ENCODE measurements at regions not wholly inside any gene's neighbourhood (a gene's known extent, or its start where the extent isn't known, plus 50 kb on each side); places are given as distances from the start of the nearest gene placed in this dataset.

- H4K20me1 ChIP-seq (ENCODE audit: insufficient read depth, poor library complexity, severe bottlenecking): no peaks in the 10 kb centered on the region
- no peaks in the 10 kb centered on the region for H3K9me2 ChIP-seq (replicated peaks; ENCODE audit: insufficient read depth)
- H2AFZ ChIP-seq: no peak overlapping the region
- H3K27ac ChIP-seq: no peak overlapping the region
- no peaks in the 10 kb centered on the region for H3K27me3 ChIP-seq
- no peaks in the 10 kb centered on the region for H3K79me2 ChIP-seq
- TF ChIP-seq EZH2 (IDR thresholded peaks at IDR 0.05; ENCODE audit: borderline replicate concordance): no peak
- TF ChIP-seq EZH2phosphoT487 (IDR thresholded peaks at IDR 0.05; ENCODE audit: low read depth, severe bottlenecking, unreplicated experiment): no peak
- H3K4me3 ChIP-seq: no peak overlapping the region
- WGBS (ENCODE audit: low lambda C conversion rate, missing lambda C conversion rate): 72% methylated on average over 3 of the region's 3 CpGs
- H3K4me2 ChIP-seq: no peak overlapping the region
- no peak for DNase-seq (ENCODE audit: low spot score)
- no peaks in the 10 kb centered on the region for H3K4me1 ChIP-seq (ENCODE audit: insufficient read depth)
- no peaks in the 10 kb centered on the region for H3K9me3 ChIP-seq (ENCODE audit: low read depth)
- H3K36me3 ChIP-seq (replicated peaks; ENCODE audit: insufficient read depth, low read depth): no peaks in the 10 kb centered on the region
Measured at GRCh38 chr6:47897247-47897646, 115.4 kb downstream of the OPN5 start.

- Histone ChIP-seq H3K4me2 (no peak overlapping the region), H3K27me3 (no peaks in the 10 kb centered on the region), H3K79me2 (no peaks in the 10 kb centered on the region), H3K36me3 (replicated peaks; ENCODE audit: insufficient read depth, low read depth) (no peaks in the 10 kb centered on the region), H3K9me2 (replicated peaks; ENCODE audit: insufficient read depth) (no peaks in the 10 kb centered on the region), H3K4me1 (ENCODE audit: insufficient read depth) (no peaks in the 10 kb centered on the region), H3K4me3 (no peak overlapping the region), H4K20me1 (ENCODE audit: insufficient read depth, poor library complexity, severe bottlenecking) (no peaks in the 10 kb centered on the region), H3K27ac (no peak overlapping the region), H3K9me3 (ENCODE audit: low read depth) (no peaks in the 10 kb centered on the region), H2AFZ (no peak overlapping the region)
- WGBS (ENCODE audit: low lambda C conversion rate, missing lambda C conversion rate): 75% methylated on average over 7 of the region's 7 CpGs
- TF ChIP-seq CTCF (IDR thresholded peaks at IDR 0.05; ENCODE audit: poor library complexity): no peak
- TF ChIP-seq EZH2phosphoT487 (IDR thresholded peaks at IDR 0.05; ENCODE audit: low read depth, severe bottlenecking, unreplicated experiment): no peak
- TF ChIP-seq EZH2 (IDR thresholded peaks at IDR 0.05; ENCODE audit: borderline replicate concordance): no peak
- DNase-seq (ENCODE audit: low spot score): no peak
Measured at GRCh38 chr6:47890326-47890875, 108.6 kb downstream of the OPN5 start.

GRCh38 chr6:47879015-47879414, 97.2 kb downstream of the OPN5 start:
- no peak for TF ChIP-seq EZH2phosphoT487 (IDR thresholded peaks at IDR 0.05; ENCODE audit: low read depth, severe bottlenecking, unreplicated experiment)
- TF ChIP-seq EZH2 (IDR thresholded peaks at IDR 0.05; ENCODE audit: borderline replicate concordance): no peak
- 89% methylated on average over 7 of the region's 7 CpGs for WGBS (ENCODE audit: low lambda C conversion rate, missing lambda C conversion rate)
- no peaks in the 10 kb centered on the region for H3K36me3 ChIP-seq (replicated peaks; ENCODE audit: insufficient read depth, low read depth)
- DNase-seq (ENCODE audit: low spot score): no peak
- H3K9me2 ChIP-seq (replicated peaks; ENCODE audit: insufficient read depth): no peaks in the 10 kb centered on the region
- no peak overlapping the region for H3K4me2 ChIP-seq
- no peaks in the 10 kb centered on the region for H3K27me3 ChIP-seq
- no peaks in the 10 kb centered on the region for H3K4me1 ChIP-seq (ENCODE audit: insufficient read depth)
- no peak overlapping the region for H3K4me3 ChIP-seq
- H3K27ac ChIP-seq: no peak overlapping the region
- no peak overlapping the region for H2AFZ ChIP-seq
- no peaks in the 10 kb centered on the region for H4K20me1 ChIP-seq (ENCODE audit: insufficient read depth, poor library complexity, severe bottlenecking)
- H3K9me3 ChIP-seq (ENCODE audit: low read depth): no peaks in the 10 kb centered on the region
- no peaks in the 10 kb centered on the region for H3K79me2 ChIP-seq

All from hepatocyte (in vitro differentiated cells).